Right ventricle myocardium superior (tissue), 1 donor: ENCODE measurements at regions not wholly inside any gene's neighbourhood (a gene's known extent, or its start where the extent isn't known, plus 50 kb on each side); places are given as distances from the start of the nearest gene placed in this dataset.
"Not testable (repeated sequence)": the region's sequence is repeated elsewhere in the genome, so short reads cannot be mapped to it uniquely, and the experiment has no call there.

Experiments used
- ATAC-seq: fragments of 200-7000 bp; cut with Tn5 transposase; one replicate; pipeline ENCODE4 v1.9.1; 2020; ENCODE audit warnings: mild to moderate bottlenecking; ENCODE audit not compliant: poor library complexity
- DNase-seq: peaks from one replicate; pipeline ENCODE4 v3.0.0-alpha.2; 2020
- intact Hi-C: fragments of 100-400 bp; cut with DNase I; formaldehyde crosslinking; loops from one replicate; pipeline ENCODE4 v1.11.2; 2022
- donor health status: DM: no; HTN: yes; CAD: no; lungs with severe emphysema.

- intact Hi-C loops: no loop called here
- DNase-seq: no peak
- ATAC-seq: no peak
These were observed 159.8 kb upstream of the ST8SIA4 start for GRCh38 chr5:101062902-101063301.

GRCh38 chr5:101047181-101047580, 144.1 kb upstream of the ST8SIA4 start:
- intact Hi-C loops: loop anchor here (5.0 kb wide), 1 partner anchor 425 kb away; no protein-coding TSS in a partner anchor
- no peak for ATAC-seq
- no peak for DNase-seq

GRCh38 chr5:101045689-101046088, 142.6 kb upstream of the ST8SIA4 start:
- DNase-seq (no peak), ATAC-seq (no peak)
- intact Hi-C loops: loop anchor here (5.0 kb wide), 1 partner anchor 423 kb away; no protein-coding TSS in a partner anchor

GRCh38 chr5:101040002-101040401, 136.9 kb upstream of the ST8SIA4 start:
- ATAC-seq, DNase-seq, intact Hi-C loops: not testable (repeated sequence)

- DNase-seq (no peak), ATAC-seq (no peak)
- intact Hi-C loops: no loop called here
These were observed 133.7 kb upstream of the ST8SIA4 start for GRCh38 chr5:101036778-101037177.

- ATAC-seq (no peak), DNase-seq (no peak)
- intact Hi-C loops: no loop called here
These were observed 132.3 kb upstream of the ST8SIA4 start for GRCh38 chr5:101035425-101035824.

GRCh38 chr5:101024299-101024698, 121.2 kb upstream of the ST8SIA4 start:
- ATAC-seq (no peak), DNase-seq (no peak)
- intact Hi-C loops: no loop called here

GRCh38 chr5:101018299-101018698, 115.2 kb upstream of the ST8SIA4 start:
- DNase-seq (no peak), ATAC-seq (no peak)
- intact Hi-C loops: no loop called here

- intact Hi-C loops: no loop called here
These were observed 109.8 kb upstream of the ST8SIA4 start for GRCh38 chr5:101012880-101013279.

GRCh38 chr5:101009758-101010519, 106.9 kb upstream of the ST8SIA4 start:
- DNase-seq: no peak
- intact Hi-C loops: no loop called here
- ATAC-seq: no peak

More at GRCh38 chr5:101012880-101013279, 109.8 kb upstream of the ST8SIA4 start:
- no peak for ATAC-seq
- no peak for DNase-seq

- ATAC-seq: no peak
- no peak for DNase-seq
- intact Hi-C loops: no loop called here
These were observed 89.3 kb upstream of the ST8SIA4 start for GRCh38 chr5:100992354-100992753.

- DNase-seq, ATAC-seq, intact Hi-C loops: not testable (repeated sequence)
These were observed 80.5 kb upstream of the ST8SIA4 start for GRCh38 chr5:100983601-100984000.

- no peak for ATAC-seq
- DNase-seq: no peak
- intact Hi-C loops: no loop called here
These were observed 71.0 kb upstream of the ST8SIA4 start for GRCh38 chr5:100974082-100974481.

GRCh38 chr5:100970646-100971255, 67.7 kb upstream of the ST8SIA4 start:
- intact Hi-C loops: no loop called here
- DNase-seq (no peak), ATAC-seq (no peak)

- DNase-seq: no peak
- ATAC-seq: no peak
- intact Hi-C loops: no loop called here
These were observed 62.2 kb upstream of the ST8SIA4 start for GRCh38 chr5:100965291-100965690.
